PC-9 (cell line): ENCODE measurements at regions not wholly inside any gene's neighbourhood (a gene's known extent, or its start where the extent isn't known, plus 50 kb on each side); places are given as distances from the start of the nearest gene placed in this dataset.
"Not testable (repeated sequence)": the region's sequence is repeated elsewhere in the genome, so short reads cannot be mapped to it uniquely, and the experiment has no call there.

Experiments used
- BruUV-seq: library from RNA; stranded (reverse); fragments of 400-500 nt; replicated peaks from 2 replicates; lab custom pipeline; 2021; lab: Mats Ljungman, UMichigan
- CTCF ChIA-PET: fragments of 300-600 bp; sonication (Branson Sonifier 250); formaldehyde crosslinking; loops from one replicate; lab custom pipeline; 2022; ENCODE audit warnings: antibody characterized with exemption; lab: Charles Lee
- POLR2A ChIA-PET: fragments of 300-600 bp; sonication (Branson Sonifier 250); formaldehyde crosslinking; loops from one replicate; lab custom pipeline; 2022; ENCODE audit warnings: antibody characterized with exemption; ENCODE audit not compliant: unreplicated experiment; lab: Charles Lee
- DNase-seq, 2 experiments: peaks; one replicate each; pipeline versions ENCODE4 v3.0.0 to v3.0.0-alpha.2; 2015 to 2022; ENCODE audit warnings: mixed read lengths in 1 of 2
- H2AFZ ChIP-seq: fragments of 200-600 bp; sonication (generic); 2 replicates; pipeline ENCODE4 v1.8.1; 2017; ENCODE audit warnings: antibody characterized with exemption
- H3F3A ChIP-seq: fragments of 200-600 bp; sonication (generic); 2 replicates; pipeline ENCODE4 v1.8.1; 2017; ENCODE audit warnings: antibody characterized with exemption, mild to moderate bottlenecking, low read depth; ENCODE audit not compliant: insufficient read depth
- H3K27ac ChIP-seq: fragments of 200-600 bp; sonication (generic); 2 replicates; pipeline ENCODE4 v1.6.1; 2016; ENCODE audit warnings: mixed run types
- H3K27me3 ChIP-seq: fragments of 200-600 bp; sonication (generic); 2 replicates; pipeline ENCODE4 v1.6.1; 2016; ENCODE audit warnings: low read depth, mixed run types; ENCODE audit not compliant: insufficient read depth
- H3K36me3 ChIP-seq: fragments of 200-600 bp; sonication (generic); 2 replicates; pipeline ENCODE4 v1.6.1; 2016; ENCODE audit warnings: low read depth, mixed run types
- H3K4me1 ChIP-seq: fragments of 200-600 bp; sonication (generic); replicated peaks from 2 replicates; pipeline ENCODE4 v1.6.1; 2016; ENCODE audit warnings: mixed run types; ENCODE audit not compliant: insufficient read depth
- H3K4me2 ChIP-seq: fragments of 200-600 bp; sonication (generic); 2 replicates; pipeline ENCODE4 v1.6.1; 2017; ENCODE audit warnings: mixed run types
- H3K4me3 ChIP-seq: fragments of 200-600 bp; sonication (generic); 2 replicates; pipeline ENCODE4 v1.6.1; 2016; ENCODE audit warnings: mixed run types
- H3K79me2 ChIP-seq: fragments of 200-600 bp; sonication (generic); 2 replicates; pipeline ENCODE4 v1.6.1; 2017; ENCODE audit warnings: low read depth, mixed run types
- H3K9me2 ChIP-seq: fragments of 200-600 bp; sonication (generic); 2 replicates; pipeline ENCODE4 v1.8.1; 2017; ENCODE audit warnings: mild to moderate bottlenecking; ENCODE audit not compliant: insufficient read depth
- H3K9me3 ChIP-seq: fragments of 200-600 bp; sonication (generic); 2 replicates; pipeline ENCODE4 v1.8.1; 2016; ENCODE audit warnings: low read depth; ENCODE audit not compliant: insufficient read depth
- H4K20me1 ChIP-seq: fragments of 200-600 bp; sonication (generic); 2 replicates; pipeline ENCODE4 v1.8.1; 2017; ENCODE audit not compliant: insufficient read depth
- CTCF ChIP-seq: fragments of 200-600 bp; sonication (generic); conservative IDR thresholded peaks from 2 replicates; pipeline ENCODE4 v1.6.1; 2017; ENCODE audit warnings: mixed run types, antibody characterized with exemption, mild to moderate bottlenecking, moderate library complexity
- EZH2 ChIP-seq: fragments of 200-600 bp; sonication (generic); IDR thresholded peaks from 2 replicates; pipeline ENCODE4 v1.8.0; 2017; ENCODE audit warnings: antibody characterized with exemption, low read depth
- intact Hi-C: fragments of 100-400 bp; cut with micrococcal nuclease; formaldehyde crosslinking; loops from one replicate; pipeline ENCODE4 v1.10.0; 2022; ENCODE audit not compliant: unreplicated experiment

- Histone ChIP-seq H3K27ac (no peak overlapping the region), H4K20me1 (no peaks in the 10 kb centered on the region), H3K4me2 (no peak overlapping the region), H3K9me3 (no peaks in the 10 kb centered on the region), H2AFZ (no peak overlapping the region), H3K79me2 (no peaks in the 10 kb centered on the region), H3F3A (no peaks in the 10 kb centered on the region), H3K36me3 (no peaks in the 10 kb centered on the region), H3K27me3 (peaks cover 68% of the 10 kb centered on the region), H3K9me2 (no peaks in the 10 kb centered on the region), H3K4me1 (peaks cover 5% of the 10 kb centered on the region; the same call in 1 of the 2 replicates), H3K4me3 (no peak overlapping the region)
- ChIA-PET POLR2A (no interaction called here), CTCF (no interaction called here)
- no peak for DNase-seq
- no peak for TF ChIP-seq CTCF
- no peak for TF ChIP-seq EZH2
- intact Hi-C loops: no loop called here
- BruUV-seq: no TSS peak
Measured at GRCh38 chr16:35795361-35796029, 2336.1 kb downstream of the TP53TG3F start.

GRCh38 chr16:35797811-35798210 is 2338.4 kb downstream of the TP53TG3F start:
- Histone ChIP-seq H3K36me3 (no peaks in the 10 kb centered on the region), H3K79me2 (no peaks in the 10 kb centered on the region), H3K4me1 (peaks cover 5% of the 10 kb centered on the region; the same call in 1 of the 2 replicates), H3K27ac (no peak overlapping the region), H2AFZ (no peak overlapping the region), H3F3A (no peaks in the 10 kb centered on the region), H3K9me3 (no peaks in the 10 kb centered on the region), H3K4me2 (no peak overlapping the region; the same call in 1 of the 2 replicates), H3K9me2 (no peaks in the 10 kb centered on the region), H3K4me3 (no peak overlapping the region), H4K20me1 (no peaks in the 10 kb centered on the region), H3K27me3 (peaks cover 61% of the 10 kb centered on the region)
- intact Hi-C loops: no loop called here
- BruUV-seq: no TSS peak
- CTCF ChIA-PET: no interaction called here
- DNase-seq: no peak
- POLR2A ChIA-PET: no interaction called here
- TF ChIP-seq CTCF (no peak), EZH2 (no peak)

GRCh38 chr16:35798885-35799426 is 2339.5 kb downstream of the TP53TG3F start:
- no peaks in the 10 kb centered on the region for H4K20me1 ChIP-seq
- peaks cover 54% of the 10 kb centered on the region for H3K27me3 ChIP-seq
- no peaks in the 10 kb centered on the region for H3K79me2 ChIP-seq
- H3K9me3 ChIP-seq: no peaks in the 10 kb centered on the region
- TF ChIP-seq CTCF (no peak), EZH2 (no peak)
- no peaks in the 10 kb centered on the region for H3K9me2 ChIP-seq
- POLR2A ChIA-PET: no interaction called here
- H3K4me2 ChIP-seq: no peak overlapping the region
- no peak overlapping the region for H3K4me3 ChIP-seq
- no peak overlapping the region for H2AFZ ChIP-seq
- CTCF ChIA-PET: no interaction called here
- intact Hi-C loops: no loop called here
- no TSS peak for BruUV-seq
- H3K4me1 ChIP-seq: peaks cover 5% of the 10 kb centered on the region; the same call in 1 of the 2 replicates
- H3K36me3 ChIP-seq: no peaks in the 10 kb centered on the region
- no peak for DNase-seq
- no peaks in the 10 kb centered on the region for H3F3A ChIP-seq
- no peak overlapping the region for H3K27ac ChIP-seq

GRCh38 chr16:35804465-35804864 is 2345.1 kb downstream of the TP53TG3F start:
- H2AFZ ChIP-seq, DNase-seq, intact Hi-C loops, H3K4me3 ChIP-seq, H3K4me1 ChIP-seq, H3K36me3 ChIP-seq, H3K4me2 ChIP-seq, H3K9me3 ChIP-seq, BruUV-seq, H3F3A ChIP-seq, H4K20me1 ChIP-seq, H3K79me2 ChIP-seq, H3K9me2 ChIP-seq, POLR2A ChIA-PET, CTCF ChIA-PET, H3K27ac ChIP-seq: not testable (repeated sequence)
- H3K27me3 ChIP-seq: peaks cover 21% of the 10 kb centered on the region
